GM21390 (cell line): ENCODE measurements at regions not wholly inside any gene's neighbourhood (a gene's known extent, or its start where the extent isn't known, plus 50 kb on each side); places are given as distances from the start of the nearest gene placed in this dataset.
"Not testable (repeated sequence)": the region's sequence is repeated elsewhere in the genome, so short reads cannot be mapped to it uniquely, and the experiment has no call there.

ENCODE experiments used
- ATAC-seq: cut with Tn5 transposase; IDR thresholded peaks from one replicate; pipeline ENCODE4 v1.9.1; 2021; ENCODE audit not compliant: unreplicated experiment

- ATAC-seq = no peak
Observed at GRCh38 chr4:12409507-12410190, 981.0 kb upstream of the HS3ST1 start.

DNA sequence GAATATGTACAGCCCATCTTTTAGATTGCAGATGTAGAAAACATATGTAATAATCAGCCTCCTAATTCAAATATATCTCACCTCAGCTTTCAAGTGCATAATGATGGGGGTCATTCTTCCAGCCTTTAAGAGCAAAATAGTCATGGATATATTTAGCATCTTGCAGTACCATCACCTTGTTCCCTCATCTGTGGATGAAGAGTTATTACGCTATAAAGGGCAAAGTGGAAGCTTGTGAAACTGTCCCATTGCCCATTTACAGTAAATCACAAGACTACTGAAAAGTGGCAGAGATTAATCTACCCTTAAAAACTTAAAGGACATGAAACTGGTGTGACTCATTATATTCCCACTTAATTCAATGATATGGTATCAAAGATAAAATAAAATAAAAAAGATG is 979.7 kb upstream of the HS3ST1 start:
- no peak for ATAC-seq

- ATAC-seq = no peak
Observed at GRCh38 chr4:12403175-12403574, 974.5 kb upstream of the HS3ST1 start.

- no peak for ATAC-seq
Observed at GRCh38 chr4:12399781-12400180, 971.1 kb upstream of the HS3ST1 start.

DNA sequence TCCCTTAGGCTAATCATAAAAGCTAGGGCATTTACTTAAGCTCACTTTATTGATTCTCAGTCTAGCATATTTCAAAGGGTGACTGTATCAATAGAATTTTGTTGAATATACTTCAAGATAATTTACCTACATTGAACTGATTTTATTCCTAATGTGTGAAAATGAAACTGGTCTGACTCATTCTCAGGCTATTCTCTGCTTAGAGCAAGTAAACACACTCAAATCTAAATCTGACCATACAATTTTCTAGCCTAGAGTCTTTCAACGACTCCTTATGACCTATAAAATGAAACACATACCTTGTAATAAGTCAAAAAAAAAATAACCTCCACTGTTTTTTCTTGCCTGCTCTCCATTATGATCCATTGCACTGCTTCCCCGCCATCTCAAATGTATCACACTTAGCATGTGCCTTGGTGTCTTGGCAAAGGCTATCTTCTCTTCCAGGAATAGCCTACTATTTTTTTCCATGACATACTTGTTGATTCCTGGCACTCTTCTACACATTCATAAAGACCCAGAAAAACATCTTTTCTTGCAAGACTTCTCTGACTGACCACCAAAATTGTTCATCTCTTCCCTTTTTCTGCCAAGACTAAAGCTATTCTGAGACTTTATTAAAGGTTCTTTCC is 965.1 kb upstream of the HS3ST1 start:
- no peak for ATAC-seq

DNA sequence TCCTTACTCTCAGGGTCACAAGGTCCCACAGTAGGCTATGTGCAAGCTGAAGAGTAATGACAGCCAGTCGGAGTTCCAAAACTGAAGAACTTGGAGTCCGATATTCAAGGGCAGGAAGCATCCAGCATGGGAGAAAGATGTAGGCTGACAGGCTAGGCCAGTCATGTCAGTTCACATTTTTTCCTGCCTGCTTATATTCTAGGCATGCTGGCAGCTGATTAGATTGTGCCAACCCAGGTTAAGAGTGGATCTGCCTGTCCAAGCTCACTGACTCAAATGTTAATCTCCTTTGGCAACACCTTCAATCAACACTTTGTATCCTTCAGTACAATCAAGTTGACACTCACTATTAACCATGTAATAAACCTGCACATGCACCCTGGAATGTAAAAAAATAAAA is 960.9 kb upstream of the HS3ST1 start:
- ATAC-seq = no peak

- no peak for ATAC-seq
Observed at GRCh38 chr4:12382567-12382966, 953.9 kb upstream of the HS3ST1 start.

GRCh38 chr4:12379191-12379590 is 950.5 kb upstream of the HS3ST1 start:
- ATAC-seq = no peak

GRCh38 chr4:12375805-12376204 is 947.1 kb upstream of the HS3ST1 start:
- ATAC-seq = no peak

DNA sequence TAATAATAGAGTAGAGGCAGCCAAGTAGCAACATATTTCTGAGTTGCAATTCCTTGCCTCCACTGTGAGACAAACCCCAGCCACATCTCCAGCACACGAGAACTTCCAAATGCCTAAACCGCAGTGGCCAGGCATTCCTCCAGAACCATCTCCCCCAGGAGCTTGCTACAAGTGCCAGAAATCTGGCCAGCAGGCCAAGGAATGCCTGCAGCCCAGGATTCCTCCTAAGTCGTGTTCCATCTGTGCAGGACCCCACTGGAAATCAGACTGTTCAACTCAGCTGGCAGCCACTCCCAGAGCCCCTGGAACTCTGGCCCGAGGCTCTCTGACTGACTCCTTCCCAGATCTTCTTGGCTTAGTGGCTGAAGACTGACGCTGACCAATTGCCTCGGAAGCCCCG is 937.2 kb upstream of the HS3ST1 start:
- ATAC-seq = not testable (repeated sequence)

DNA sequence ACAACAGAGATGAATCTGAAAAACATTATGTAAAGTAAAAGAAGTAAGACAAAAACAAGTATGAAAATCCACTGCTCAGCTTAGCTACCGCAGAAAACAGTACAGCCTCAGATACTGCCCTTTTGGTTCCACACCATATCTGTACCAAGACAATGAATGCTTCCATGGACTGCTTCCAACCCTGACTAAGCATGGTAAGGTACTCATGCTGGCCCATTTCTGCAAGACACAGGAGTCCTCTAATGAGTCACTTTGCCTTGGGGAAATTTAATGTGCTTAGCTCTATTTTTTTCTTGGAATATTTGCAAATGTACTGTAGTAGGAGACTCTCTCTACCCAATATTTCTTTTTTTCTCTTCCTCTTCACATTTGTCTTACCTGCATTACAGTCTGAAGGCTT is 931.7 kb upstream of the HS3ST1 start:
- no peak for ATAC-seq

GRCh38 chr4:12359420-12359819 is 930.7 kb upstream of the HS3ST1 start:
- ATAC-seq = no peak

- ATAC-seq = not testable (repeated sequence)
Observed at GRCh38 chr4:12333083-12333482, 904.4 kb upstream of the HS3ST1 start.

DNA sequence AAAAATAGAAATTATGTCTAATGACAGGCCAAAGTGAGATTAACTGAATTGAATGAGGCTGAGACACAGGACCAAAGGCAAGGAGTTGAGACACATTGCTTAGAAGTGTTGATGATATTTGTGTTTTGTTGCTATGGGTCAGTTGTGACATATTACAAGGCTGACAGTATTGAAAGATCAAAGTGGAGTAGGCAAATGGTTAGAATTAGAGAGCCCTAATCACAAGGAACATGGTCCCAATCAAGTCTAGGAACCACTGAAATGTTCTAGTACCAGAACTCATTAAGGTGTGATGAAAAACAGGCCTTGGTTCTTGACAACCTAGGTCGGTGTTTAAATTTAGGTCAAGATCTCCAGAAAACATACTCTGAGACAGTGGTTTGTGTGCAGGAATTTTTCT is 896.3 kb upstream of the HS3ST1 start:
- ATAC-seq = no peak

GRCh38 chr4:12319765-12320164 is 891.1 kb upstream of the HS3ST1 start:
- ATAC-seq = no peak

DNA sequence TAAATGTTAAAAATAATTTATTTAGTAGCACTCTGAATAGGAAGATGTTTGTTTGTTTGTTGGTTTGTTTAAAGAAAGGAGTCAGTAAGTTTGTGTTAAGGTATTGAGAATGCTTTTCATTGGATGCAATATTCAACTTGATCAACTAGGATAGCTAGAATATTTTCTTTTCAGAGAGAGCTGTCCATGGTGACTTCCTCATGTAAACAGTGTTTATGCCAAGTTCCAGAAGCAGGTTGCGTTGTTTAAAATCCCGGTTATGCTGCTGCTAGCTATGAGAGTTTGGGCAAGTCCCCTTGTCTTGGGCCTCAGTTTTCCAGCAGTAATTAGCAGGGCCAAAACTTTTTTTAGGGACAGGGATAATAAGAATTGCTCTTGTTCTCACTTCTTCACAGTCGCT is 876.2 kb upstream of the HS3ST1 start:
- ATAC-seq = no peak

GRCh38 chr4:12296366-12296765 is 867.7 kb upstream of the HS3ST1 start:
- ATAC-seq = no peak

- ATAC-seq = no peak
Observed at GRCh38 chr4:12293906-12294525, 865.3 kb upstream of the HS3ST1 start.

GRCh38 chr4:12286351-12286750 is 857.7 kb upstream of the HS3ST1 start:
- no peak for ATAC-seq

GRCh38 chr4:12270546-12270945 is 841.9 kb upstream of the HS3ST1 start:
- ATAC-seq = no peak

- ATAC-seq = no peak
Observed at GRCh38 chr4:12265554-12265953, 836.9 kb upstream of the HS3ST1 start.

DNA sequence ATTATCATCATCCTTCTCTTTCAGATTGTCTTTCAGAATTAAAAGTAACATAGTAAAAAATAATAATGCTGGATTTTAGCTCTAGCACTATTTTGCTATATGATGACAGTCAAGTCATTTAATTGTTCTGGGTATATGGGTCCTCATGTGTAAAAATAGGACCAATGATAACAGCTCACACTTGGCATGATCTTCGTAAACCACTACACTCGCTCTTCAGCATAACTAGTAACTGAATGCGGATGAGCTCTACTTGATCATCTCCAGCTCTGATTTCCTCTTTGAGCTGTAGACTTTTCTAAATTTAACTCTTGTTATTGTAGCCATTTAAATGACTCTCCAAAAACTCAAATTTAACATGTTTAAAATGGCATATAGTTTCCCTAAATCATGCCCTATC is 831.8 kb upstream of the HS3ST1 start:
- no peak for ATAC-seq

GRCh38 chr4:12244973-12245372 is 816.3 kb upstream of the HS3ST1 start:
- no peak for ATAC-seq
